ENCODE measurements at regions not wholly inside any gene's neighbourhood (a gene's known extent, or its start where the extent isn't known, plus 50 kb on each side); places are given as distances from the start of the nearest gene placed in this dataset.
A peak's percentile ranks its signal among the peaks of the same experiment; 100 is the strongest.

DNA sequence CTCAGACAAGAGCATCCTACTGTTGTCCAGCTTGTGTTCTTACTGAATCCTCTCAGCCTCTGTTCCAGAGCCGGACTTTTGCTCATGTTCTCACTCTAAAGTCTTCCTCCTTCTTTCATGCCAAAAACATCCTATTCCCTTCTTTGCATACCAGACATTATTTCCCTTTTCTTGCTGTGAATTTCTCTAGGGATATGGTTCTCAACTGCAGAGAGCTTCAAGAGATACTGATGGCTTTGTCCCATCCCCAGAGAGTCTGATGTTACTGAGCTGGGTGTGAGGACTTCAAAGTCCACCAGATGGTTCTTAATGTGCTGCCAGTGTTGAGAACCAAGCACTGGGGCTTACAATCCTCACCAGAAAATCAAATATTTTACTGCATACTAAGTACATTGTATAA is 98.6 kb upstream of the FER start:
- DNase-seq, result no peak

DNA sequence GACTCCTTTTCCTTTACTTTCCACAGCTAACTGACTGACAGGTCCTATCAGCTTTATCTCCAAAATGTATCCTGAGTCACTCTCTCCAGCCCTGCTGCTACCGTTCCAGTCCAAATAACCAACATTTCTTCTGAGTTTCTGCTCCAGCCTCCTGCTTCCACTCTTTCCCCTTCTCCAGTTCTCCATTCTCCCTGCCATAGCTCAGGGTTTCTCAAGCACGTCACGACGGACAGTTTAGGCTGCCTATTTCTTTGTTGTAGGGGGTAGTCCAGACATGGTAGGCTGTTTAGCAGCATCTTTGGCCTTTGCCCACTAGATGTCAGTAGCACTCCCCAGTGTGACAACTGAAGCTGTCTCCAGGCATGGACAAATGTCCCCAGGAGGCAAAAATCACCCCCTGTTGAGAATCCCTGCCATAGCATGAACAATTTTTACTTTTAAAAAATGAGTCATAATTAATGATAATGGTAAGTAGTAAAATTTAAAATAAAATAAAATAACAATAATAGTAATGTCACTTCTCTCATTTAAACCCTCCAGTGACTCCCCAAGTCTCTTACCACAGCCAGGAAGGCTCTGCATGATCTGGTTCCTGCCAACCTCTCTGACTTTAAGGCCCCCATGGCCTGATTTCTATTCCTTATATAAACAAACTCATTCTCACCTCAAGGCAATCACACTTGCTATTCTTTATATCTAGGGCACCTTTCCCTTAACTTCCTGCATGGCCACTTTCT is 105.4 kb upstream of the FER start:
- DNase-seq, result peak; percentile 77

DNA sequence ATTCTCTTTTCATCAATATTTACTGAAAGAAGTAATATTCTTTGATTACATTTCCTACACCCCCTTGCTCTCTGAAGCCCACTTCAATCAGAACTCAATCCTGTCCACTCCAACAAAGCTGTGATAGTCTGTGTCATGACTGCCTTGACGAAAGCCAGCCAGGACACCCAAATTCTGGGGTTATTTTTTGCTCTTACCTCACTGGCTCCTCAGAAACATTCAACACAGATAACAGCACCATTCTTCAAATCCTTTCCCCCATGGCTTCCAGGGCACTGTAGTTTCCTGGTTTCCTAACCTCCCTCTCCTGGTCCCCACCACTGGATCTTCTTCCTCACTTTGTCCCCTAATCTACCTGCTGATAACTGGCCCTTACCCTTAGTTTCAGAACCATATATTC is 106.1 kb upstream of the FER start:
- no peak for DNase-seq

DNA sequence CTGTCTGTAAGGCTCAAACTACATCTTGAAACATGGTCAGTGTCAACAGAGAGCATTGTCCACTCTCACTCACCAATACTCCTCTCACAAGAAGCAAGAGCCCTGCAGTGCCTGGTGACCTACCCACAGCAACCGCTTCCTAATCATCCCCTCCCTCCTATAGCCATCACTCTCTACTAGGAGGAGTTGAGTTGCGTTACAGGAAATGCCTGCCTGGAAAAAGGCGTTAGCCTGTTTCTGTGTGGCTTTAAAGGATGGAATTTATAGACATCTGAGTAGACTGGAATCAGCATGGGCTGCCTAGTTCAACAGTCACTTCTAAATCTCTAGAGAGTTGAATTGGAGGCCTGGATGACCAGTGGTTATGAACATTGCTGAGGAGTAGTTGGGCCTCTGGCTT is 108.3 kb upstream of the FER start:
- DNase-seq, result no peak

DNA sequence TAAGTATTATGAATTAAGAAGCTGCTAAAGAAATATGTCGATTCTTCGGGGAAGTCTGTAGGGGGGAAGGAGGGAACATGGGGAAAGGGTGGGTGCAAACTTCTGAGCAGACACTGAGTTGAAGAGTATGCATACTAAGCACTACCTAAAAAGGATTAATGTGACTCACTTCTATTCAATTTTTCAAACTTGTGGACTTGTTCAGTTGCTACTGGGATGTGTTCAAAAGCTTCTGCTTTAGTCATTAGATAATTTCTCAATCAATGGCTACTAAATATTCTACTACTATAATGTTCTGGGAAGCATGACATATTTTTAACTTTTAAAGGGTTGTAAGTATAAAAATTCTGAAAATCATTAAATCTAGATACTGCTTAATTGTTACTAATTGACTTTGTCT is 109.7 kb upstream of the FER start:
- no peak for DNase-seq

DNA sequence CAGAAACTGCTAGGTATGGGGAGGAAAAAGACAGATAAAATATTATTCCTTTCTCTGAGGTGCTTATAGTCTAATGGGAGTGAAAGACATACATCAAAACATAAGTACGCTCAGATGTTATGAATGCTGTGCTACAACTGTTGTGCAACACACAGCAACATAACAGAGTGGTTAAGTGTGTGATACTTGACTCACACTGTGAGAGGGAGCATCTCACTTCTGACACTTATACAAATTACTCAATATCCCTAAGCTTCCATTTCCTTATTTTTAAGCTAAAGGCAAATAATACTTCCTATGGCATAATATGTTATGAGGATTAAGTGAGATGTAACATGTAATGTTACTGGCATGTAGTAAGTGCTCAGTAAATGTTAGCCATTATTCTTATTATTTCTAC is 110.6 kb upstream of the FER start:
- peak; percentile 10 for DNase-seq

DNA sequence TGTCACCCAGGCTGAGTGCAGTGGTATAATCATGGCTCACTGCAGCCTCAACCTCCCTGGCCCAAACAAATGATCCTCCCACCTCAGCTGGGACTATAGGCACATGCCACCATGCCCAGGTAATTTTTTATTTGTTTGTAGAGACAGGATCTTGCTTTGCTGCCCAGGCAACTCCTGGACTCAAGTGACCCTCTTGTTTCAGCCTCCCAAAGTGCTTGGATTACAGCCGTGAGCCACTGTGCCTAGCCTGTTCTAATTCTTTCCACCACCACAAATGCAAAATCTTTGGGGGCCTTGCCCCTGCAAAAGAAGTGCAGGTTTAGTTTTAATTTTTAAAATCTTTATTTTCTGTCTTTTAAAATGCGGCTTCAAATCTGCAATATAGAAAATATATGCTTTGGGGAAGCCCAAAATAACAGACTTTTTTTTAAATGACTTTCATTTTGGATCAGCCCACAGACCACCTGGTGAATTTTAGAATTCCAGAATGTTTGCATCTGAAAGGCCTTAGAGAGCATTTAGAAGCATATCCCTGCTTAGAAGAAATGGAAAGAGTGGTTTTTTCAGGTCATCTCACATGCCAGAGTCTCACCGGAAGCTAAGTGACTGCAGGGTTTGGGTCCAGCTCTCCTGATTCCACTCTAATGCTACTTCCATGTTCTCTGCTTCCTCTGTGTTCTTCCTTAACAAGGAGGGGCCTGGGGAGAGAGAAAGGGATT is 111.4 kb upstream of the FER start:
- DNase-seq, result no peak

DNA sequence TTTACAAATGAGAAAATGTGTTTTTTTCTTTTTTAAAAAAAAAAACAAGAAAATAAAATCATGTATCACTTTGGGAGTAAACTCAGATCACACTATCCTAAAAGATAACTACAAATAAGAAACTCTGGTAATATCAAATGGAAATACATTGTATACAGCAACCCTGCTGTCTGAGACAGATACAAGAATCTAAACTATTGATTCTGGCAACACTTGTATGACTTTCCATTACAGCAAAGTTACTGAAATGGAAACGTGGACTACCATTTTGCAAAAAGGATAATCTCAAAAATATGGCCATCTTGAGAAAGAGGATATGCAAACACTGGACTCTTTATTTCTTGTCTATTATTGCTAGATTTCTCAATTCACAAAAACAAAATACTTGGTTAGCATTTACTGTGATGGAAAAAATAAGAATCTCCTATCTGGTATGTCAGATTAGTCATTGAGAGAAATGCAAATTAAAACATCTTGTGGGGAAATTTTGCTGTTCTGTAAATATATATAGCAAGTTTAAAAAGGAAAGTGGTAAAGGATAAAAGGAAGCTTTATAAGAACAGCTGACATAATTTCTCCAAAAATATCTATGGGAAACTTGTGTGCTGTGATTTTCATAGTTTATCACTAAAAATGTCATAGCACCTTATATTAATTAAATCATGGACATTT is 112.9 kb upstream of the FER start:
- DNase-seq, result no peak

DNA sequence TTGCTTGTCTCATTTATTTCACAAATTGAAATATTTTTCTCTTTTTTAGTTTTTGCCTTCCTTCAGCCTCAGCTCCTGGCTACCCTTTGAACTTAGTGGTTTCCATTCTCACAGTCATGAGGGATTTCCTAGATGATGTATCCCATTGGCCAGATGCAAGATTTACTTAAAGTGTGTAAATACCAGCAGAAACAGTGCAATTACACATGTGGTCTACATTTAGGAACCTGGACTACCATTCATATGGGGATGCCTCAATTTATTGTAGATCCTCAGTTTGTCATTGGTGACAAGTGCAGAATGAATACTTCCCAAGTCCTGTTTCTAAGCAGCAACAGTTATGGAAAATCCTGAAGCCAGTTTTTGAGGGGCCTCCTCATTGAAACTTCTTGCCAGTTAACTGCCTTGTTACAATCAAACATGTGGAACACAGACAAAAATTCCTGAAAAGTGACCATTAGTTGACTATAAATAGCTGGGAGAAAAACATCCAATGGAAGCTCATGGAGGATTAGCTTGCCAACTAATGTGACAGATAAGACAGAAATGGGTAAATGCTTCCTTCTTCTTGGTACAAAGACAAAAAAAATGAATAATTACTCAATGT is 113.6 kb upstream of the FER start:
- no peak for DNase-seq

DNA sequence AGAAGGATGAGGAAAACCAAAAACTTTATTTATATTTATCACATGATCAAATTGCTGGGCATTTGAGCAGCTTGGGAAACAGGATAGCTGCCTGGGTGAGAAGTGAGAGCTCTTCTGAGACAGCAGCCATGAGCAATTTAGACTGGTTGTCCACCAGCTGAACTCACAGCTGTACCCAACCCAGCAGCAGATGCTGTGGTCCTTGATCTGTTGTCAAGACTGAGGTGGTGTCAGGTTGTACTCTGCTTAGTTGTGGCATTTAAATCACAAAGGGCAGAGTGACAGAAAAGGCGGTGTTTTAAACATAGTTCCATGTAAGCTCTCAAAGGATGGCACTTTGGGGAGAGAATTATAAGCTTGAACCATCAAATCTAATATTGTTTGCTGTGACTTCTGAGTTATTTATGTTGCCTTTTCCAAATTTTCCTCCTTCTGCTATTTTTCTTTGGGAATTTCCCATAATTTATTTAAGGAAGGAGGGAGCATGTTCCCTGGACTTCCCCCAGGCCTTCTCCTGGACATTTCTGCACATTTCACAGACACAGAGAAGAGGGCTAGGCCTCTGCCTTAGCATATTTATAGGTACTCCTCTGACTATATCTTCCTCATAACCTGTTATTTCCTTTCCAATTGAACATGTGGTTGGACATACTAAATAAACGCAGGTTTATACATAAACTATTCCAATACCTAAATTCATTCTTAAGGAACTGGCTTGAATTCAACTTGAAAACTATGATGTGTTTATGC is 117.7 kb upstream of the FER start:
- DNase-seq, result no peak

DNA sequence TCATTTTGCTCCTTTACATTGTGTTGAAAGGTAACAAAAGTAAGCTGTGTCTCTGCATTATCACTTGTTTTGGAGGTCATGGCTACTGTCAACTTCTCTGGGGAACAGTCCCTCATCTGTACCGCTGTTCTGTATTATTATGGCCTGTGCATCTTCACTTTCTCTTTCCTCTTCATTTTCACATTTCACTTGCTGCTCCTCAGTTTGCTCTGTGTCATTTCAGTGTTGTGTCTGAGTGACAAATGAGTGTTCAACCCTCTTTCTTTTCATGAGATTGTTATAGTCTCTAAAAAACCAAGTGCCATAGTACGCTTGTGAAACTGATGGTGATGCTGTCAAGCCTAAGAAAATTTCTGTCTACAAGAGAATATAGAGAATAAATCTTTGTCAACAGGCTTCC is 122.0 kb upstream of the FER start:
- no peak for DNase-seq

DNA sequence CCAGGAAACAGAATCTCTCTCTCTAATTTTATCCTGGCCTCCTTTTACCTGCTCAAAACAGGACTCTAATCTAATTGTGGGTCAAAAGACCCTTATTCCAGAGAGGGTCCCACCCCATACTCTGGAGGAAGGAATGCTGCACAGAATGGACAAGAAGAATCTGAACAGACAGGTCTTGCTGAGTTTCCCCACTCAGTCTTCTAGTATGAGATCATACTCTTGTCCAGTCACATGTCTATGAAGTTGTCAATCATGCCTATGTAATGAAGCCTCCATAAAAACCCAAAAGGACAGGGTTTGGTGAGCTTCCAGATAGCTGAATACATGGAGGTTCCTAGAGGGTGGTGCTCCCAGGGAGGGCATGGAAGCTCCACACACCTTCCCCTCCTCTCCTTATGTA is 123.9 kb upstream of the FER start:
- DNase-seq, result no peak

DNA sequence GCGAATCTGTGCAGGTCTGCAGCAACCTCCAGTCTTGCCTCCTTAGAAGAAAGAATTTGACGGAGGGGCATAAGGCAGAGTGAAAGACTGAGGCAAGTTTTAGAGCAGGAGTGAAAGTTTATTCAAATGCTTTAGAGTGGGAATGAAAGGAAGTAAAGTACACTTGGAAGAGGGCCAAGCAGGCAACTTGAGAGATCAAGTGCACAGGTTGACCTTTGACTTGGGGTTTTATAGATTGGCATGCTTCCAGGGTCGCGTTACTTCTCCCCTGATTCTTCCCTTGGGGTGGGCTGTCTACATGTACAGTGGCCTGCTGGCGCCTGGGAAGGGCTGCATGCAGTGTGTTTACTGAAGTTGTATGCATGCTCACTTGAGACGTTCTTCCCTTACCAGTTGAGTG is 127.2 kb upstream of the FER start:
- no peak for DNase-seq

DNA sequence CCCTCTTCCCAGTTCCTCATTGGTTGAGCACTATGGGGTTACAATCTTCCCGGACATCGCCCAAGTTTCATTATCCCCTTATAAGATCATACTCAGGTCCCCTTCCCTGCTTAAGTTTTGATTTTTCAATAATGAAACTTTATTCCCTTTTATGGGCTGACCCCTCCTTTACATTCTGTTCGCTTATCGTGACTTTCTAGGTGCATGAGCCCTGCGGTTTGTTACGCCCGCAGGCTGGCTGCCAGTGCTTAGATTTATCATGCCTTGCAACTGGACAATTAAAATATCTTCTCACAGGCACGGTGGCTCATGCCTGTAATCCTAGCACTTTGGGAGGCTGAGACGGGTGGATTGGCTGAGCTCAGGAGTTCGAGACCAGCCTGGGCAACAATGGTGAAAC is 127.9 kb upstream of the FER start:
- DNase-seq, result no peak

DNA sequence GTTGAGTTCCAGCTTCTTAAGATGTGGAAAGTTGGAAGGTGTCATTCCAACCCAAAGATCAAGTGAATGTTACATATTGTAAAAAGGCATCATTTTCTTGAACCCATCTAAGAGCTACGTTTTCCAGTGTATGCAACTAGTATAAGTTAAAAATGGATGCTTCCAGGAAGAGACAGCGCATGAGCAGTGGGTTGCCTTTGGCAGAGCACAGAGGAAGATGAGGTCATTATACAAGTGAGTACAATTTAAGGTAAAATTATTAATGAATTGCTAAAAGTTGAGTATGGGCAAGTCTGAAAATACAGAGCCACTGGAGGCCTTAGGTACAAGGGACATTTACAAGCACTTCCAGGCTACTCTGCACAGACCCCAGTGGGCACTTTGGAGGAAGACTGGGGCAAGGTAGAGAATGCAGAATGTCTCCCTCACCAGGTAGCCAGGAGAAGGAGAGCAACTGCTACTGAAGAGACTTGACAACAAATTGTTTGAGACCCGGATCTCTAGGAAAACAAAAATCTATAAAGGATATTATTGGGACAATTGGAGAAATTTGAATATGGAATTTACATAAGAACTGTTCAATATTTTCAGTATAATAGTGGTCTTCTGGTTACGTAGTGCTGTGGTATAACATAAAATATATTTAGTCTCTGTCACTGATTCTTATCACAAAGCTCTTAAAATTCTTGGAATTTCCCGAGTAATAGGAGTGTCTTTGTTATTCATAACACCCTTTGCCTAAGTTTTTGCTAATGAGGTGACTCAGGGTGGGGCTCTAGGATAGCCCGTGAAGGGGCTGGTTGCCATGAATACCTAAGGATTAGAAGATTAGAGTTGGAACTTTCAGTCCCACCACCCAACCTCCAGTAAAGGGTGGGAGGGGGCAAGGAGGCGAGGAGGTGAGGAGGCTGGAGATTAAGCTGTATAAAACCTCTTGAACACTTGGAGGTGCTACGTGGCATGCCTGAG is 129.9 kb upstream of the FER start:
- DNase-seq, result no peak

DNA sequence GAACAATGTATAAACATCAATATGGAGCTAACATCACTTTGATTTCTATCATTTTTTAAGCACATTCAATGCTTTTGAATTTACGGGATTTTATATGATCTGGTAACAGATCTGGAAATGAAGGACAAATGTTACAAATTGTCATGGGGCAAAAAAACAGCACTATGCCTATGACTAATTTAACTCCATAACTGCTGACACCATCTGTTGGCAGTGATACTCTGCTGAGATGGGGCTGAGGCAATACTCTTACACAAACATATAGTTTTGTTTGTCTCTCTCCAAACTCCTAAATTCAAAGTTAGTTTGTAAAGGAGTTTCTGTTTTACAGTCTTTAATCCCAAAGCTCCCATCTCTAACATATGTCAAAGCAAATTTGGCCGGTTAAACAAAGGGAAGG is 132.5 kb upstream of the FER start:
- peak; percentile 19 for DNase-seq

DNA sequence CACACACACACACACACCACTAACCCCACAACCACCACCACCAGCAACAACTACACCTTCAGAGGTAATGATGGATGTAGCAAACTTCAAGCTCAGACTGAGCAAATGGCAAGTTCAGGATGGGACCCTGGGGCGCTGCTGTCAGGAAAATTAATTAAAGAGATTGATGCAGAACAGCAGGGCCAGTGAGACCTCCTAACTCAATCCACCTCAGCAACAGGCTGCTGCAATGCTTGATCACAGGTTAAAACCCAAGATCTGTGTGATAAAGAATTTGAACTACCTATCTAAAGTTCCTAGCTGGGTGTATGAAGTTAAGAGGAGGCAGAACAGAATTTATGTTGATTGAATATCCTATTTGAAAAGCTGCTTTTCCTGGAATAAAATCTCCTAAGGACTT is 140.3 kb upstream of the FER start:
- no peak for DNase-seq

DNA sequence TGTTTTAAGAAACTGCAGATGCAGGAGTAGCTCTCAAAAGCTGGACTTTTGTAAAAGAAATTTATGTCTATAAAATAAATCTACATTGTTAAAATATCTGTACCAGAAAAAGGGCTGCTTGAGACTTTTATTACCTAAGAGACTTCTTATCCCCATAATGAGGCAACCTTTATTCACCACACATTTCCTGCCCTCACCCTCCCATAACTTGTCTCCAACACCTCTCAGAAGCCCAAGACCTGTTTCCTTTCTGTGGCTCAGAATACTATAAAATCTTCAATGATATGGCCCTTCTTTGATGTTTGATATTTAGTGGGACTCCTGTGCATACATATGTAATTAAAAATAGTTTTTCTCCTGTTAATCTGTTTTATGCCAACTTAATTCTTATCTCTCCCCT is 141.5 kb upstream of the FER start:
- no peak for DNase-seq

DNA sequence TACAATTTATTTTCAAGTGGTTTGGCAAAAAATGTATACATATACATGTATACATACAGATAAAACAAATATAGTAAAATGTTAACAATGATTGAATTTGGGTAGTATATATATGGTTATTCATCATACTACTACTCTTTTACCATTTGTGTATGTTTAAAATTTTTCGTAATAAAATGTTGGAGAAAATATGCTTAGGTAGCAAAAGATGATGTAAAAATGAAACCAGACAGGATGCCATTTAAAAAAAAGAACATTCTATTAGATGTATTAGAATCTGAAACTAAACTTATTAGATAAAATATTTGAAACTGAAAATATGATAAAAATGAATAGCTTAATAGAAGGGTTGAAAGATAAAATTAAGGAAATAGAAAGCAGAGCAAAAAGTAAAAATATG is 144.9 kb upstream of the FER start:
- DNase-seq, result no peak

DNA sequence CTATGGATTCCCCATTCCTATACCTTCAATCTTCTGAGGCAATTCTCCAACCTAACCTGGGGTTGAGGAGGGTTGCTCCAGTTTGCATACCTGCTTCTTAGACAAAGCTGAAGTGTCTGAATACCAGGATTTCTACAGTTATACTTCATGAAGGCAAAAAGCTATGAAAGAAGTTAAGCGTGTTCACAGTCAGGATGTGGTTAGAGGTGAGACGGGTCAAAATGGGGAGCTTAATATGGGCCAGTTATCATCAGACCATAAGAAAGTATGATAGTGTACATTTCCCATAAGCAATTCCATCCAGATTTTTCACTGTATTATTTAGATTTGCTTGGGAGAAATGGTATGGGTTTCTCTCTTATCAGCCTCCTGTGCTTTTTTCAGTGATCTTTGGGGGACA is 156.9 kb upstream of the FER start:
- DNase-seq, result no peak

DNA sequence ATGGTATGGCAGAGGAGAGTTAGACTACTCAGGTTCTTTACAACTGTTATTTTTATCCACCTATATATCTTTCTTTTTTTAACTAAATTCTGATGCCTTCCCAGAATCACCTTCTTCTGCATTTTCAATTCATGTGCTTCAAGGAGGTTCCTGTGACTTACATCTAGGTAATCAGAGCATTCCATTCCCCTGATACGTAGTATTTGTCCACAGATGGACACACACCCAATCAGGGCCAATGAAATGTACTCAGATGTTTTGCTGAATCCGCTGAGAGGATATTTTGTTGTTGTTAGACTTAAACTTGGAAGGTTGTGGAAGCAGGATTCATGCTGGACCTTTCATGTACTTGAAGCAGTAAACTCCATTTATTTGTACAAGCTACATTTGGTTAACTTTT is 159.4 kb upstream of the FER start:
- no peak for DNase-seq

DNA sequence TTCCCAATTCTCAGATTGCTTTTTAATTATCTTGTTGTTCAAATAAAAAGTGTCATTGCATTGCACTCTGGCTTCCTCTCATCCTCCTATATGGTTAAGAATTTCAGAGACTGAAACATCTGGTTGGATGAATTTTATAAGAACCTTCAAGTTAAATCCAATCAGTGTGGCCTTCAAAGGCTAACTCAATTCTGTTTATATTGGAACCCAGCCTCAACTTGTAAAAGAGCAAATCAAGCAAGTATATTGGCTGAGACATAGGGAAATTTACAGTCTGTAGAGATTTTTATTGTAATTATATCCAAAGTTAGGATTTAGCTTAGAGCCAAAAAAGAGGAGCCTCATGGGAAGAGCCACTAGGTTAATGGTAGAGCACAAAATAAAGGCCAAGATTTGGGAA is 159.9 kb upstream of the FER start:
- DNase-seq, result no peak
